IMR-90 (cell line): ENCODE measurements at regions not wholly inside any gene's neighbourhood (a gene's known extent, or its start where the extent isn't known, plus 50 kb on each side); places are given as distances from the start of the nearest gene placed in this dataset.
"Not testable (repeated sequence)": the region's sequence is repeated elsewhere in the genome, so short reads cannot be mapped to it uniquely, and the experiment has no call there.

Source experiments
- ATAC-seq: fragments of 200-7000 bp; cut with Tn5 transposase; 2 replicates; pipeline ENCODE4 v1.9.1; 2020; ENCODE audit warnings: low read depth, mild to moderate bottlenecking, moderate library complexity
- BruUV-seq: library from RNA; stranded (reverse); fragments of 400-500 nt; replicated peaks from 2 replicates; lab custom pipeline; 2021; lab: Mats Ljungman, UMichigan
- CTCF ChIA-PET: fragments of 300-600 bp; formaldehyde crosslinking; extraction: SDS; loops from one replicate; lab custom pipeline; 2021; ENCODE audit warnings: antibody characterized with exemption; lab: Yijun Ruan, JAX
- POLR2A ChIA-PET: fragments of 300-600 bp; sonication (Branson Sonifier 250); formaldehyde crosslinking; loops from one replicate; lab custom pipeline; 2022; ENCODE audit warnings: antibody characterized with exemption; ENCODE audit not compliant: unreplicated experiment; lab: Charles Lee
- DNase-seq: peaks from one replicate; pipeline ENCODE4 v3.0.0; 2013
- H2AFZ ChIP-seq: replicated peaks from 2 replicates; pipeline ENCODE3; 2013; ENCODE audit warnings: low read length, mild to moderate bottlenecking; ENCODE audit not compliant: poor library complexity
- H2AK5ac ChIP-seq: 2 replicates; pipeline ENCODE4 v1.6.1; 2013; ENCODE audit warnings: low read depth, low read length, inconsistent platforms
- H2AK9ac ChIP-seq: replicated peaks from 2 replicates; pipeline ENCODE3; 2013; ENCODE audit warnings: mild to moderate bottlenecking, low read depth, low read length, moderate library complexity; ENCODE audit not compliant: poor library complexity
- H2BK120ac ChIP-seq: 2 replicates; pipeline ENCODE4 v1.6.1; 2013; ENCODE audit warnings: low read depth, low read length, inconsistent platforms
- H2BK15ac ChIP-seq: 3 replicates; pipeline ENCODE4 v1.6.1; 2013; ENCODE audit warnings: low read depth, low read length, inconsistent platforms
- H2BK20ac ChIP-seq: 2 replicates; pipeline ENCODE4 v1.6.1; 2013; ENCODE audit warnings: low read depth, mild to moderate bottlenecking, inconsistent platforms, low read length, moderate library complexity
- H2BK5ac ChIP-seq: 2 replicates; pipeline ENCODE4 v1.6.1; 2013; ENCODE audit warnings: mild to moderate bottlenecking, low read depth, low read length, inconsistent platforms; ENCODE audit not compliant: poor library complexity, severe bottlenecking
- H3K14ac ChIP-seq: replicated peaks from 2 replicates; pipeline ENCODE4 v1.6.1; 2013; ENCODE audit warnings: low read depth, low read length, inconsistent platforms
- H3K18ac ChIP-seq: 2 replicates; pipeline ENCODE4 v1.6.1; 2013; ENCODE audit warnings: low read depth, low read length, control low read depth
- H3K23ac ChIP-seq: 2 replicates; pipeline ENCODE4 v1.6.1; 2013; ENCODE audit warnings: low read depth, low read length, inconsistent platforms
- H3K27ac ChIP-seq: 2 replicates; pipeline ENCODE4 v1.5.1; 2013; ENCODE audit warnings: mild to moderate bottlenecking, control low read depth, low read length; ENCODE audit not compliant: insufficient read depth
- H3K27me3 ChIP-seq: 2 replicates; pipeline ENCODE4 v1.6.1; 2013; ENCODE audit warnings: low read length; ENCODE audit not compliant: control insufficient read depth, insufficient read depth
- H3K36me3 ChIP-seq: 2 replicates; pipeline ENCODE4 v1.6.1; 2013; ENCODE audit warnings: low read length, mixed read lengths; ENCODE audit not compliant: control insufficient read depth, insufficient read depth
- H3K4ac ChIP-seq: 2 replicates; pipeline ENCODE4 v1.6.1; 2013; ENCODE audit warnings: low read depth, low read length, inconsistent platforms
- H3K4me1 ChIP-seq: 2 replicates; pipeline ENCODE4 v1.6.1; 2013; ENCODE audit warnings: low read length, mixed read lengths; ENCODE audit not compliant: control insufficient read depth, insufficient read depth
- H3K4me2 ChIP-seq: 2 replicates; pipeline ENCODE4 v1.6.1; 2013; ENCODE audit warnings: low read depth, mild to moderate bottlenecking, control low read depth, low read length, moderate library complexity
- H3K4me3 ChIP-seq: 2 replicates; pipeline ENCODE4 v1.5.1; 2013; ENCODE audit warnings: low read depth, mild to moderate bottlenecking, control low read depth, low read length, moderate library complexity; ENCODE audit not compliant: insufficient read depth
- H3K56ac ChIP-seq: 2 replicates; pipeline ENCODE4 v1.6.1; 2013; ENCODE audit warnings: low read length, inconsistent platforms; ENCODE audit not compliant: insufficient read depth; ENCODE audit errors: extremely low read depth
- H3K79me1 ChIP-seq, 2 experiments: 2 replicates each; pipeline ENCODE4 v1.6.1; 2013; ENCODE audit warnings: low read length in 2 of 2, inconsistent platforms in 1 of 2, low read depth in 1 of 2
- H3K9ac ChIP-seq: 2 replicates; pipeline ENCODE4 v1.6.1; 2013; ENCODE audit warnings: low read depth, low read length, control low read depth
- H3K9me1 ChIP-seq: 2 replicates; pipeline ENCODE4 v1.6.1; 2013; ENCODE audit warnings: low read length, inconsistent platforms; ENCODE audit not compliant: insufficient read depth
- H3K9me3 ChIP-seq: 2 replicates; pipeline ENCODE4 v1.6.1; 2013; ENCODE audit warnings: low read length; ENCODE audit not compliant: control insufficient read depth, insufficient read depth
- H4K20me1 ChIP-seq: 2 replicates; pipeline ENCODE4 v1.6.1; 2013; ENCODE audit warnings: low read length, inconsistent platforms; ENCODE audit not compliant: insufficient read depth
- H4K5ac ChIP-seq: 2 replicates; pipeline ENCODE4 v1.6.1; 2013; ENCODE audit warnings: mild to moderate bottlenecking, low read depth, low read length, control low read depth
- H4K8ac ChIP-seq, 2 experiments: 2 replicates each; pipeline ENCODE4 v1.6.1; 2013; ENCODE audit warnings: low read depth in 2 of 2, low read length in 2 of 2, control low read depth in 1 of 2, inconsistent platforms in 1 of 2
- H4K91ac ChIP-seq: 2 replicates; pipeline ENCODE4 v1.6.1; 2013; ENCODE audit warnings: low read depth, low read length, inconsistent platforms; ENCODE audit not compliant: insufficient read depth
- CHD1 ChIP-seq: IDR thresholded peaks from 2 replicates; pipeline ENCODE4 v1.6.1; 2012; ENCODE audit warnings: low read depth, low read length, improper control_type of control experiment
- MAFK ChIP-seq: IDR thresholded peaks from 2 replicates; pipeline ENCODE4 v1.6.1; 2012; ENCODE audit warnings: low read depth, low read length, improper control_type of control experiment
- MAZ ChIP-seq: IDR thresholded peaks from 2 replicates; pipeline ENCODE4 v1.6.1; 2012; ENCODE audit warnings: low read depth, mild to moderate bottlenecking, low read length, improper control_type of control experiment, moderate library complexity, borderline replicate concordance
- MXI1 ChIP-seq: IDR thresholded peaks from 2 replicates; pipeline ENCODE4 v1.6.1; 2012; ENCODE audit warnings: low read depth, mild to moderate bottlenecking, low read length, moderate library complexity, borderline replicate concordance
- POLR2A ChIP-seq: IDR thresholded peaks from 2 replicates; pipeline ENCODE4 v1.6.1; 2012; ENCODE audit warnings: mild to moderate bottlenecking, low read depth, low read length
- RAD21 ChIP-seq: IDR thresholded peaks from 2 replicates; pipeline ENCODE4 v1.6.1; 2012; ENCODE audit warnings: low read length, improper control_type of control experiment
- RFX5 ChIP-seq: IDR thresholded peaks from 2 replicates; pipeline ENCODE4 v1.8.0; 2012; ENCODE audit warnings: low read depth, mild to moderate bottlenecking, low read length, moderate library complexity
- SMC3 ChIP-seq: fragments of 150-350 bp; IDR thresholded peaks from 2 replicates; pipeline ENCODE4 v1.6.1; 2016; ENCODE audit warnings: low read depth, mild to moderate bottlenecking, antibody characterized with exemption, low read length, moderate library complexity
- WGBS, 2 experiments: methylation state at CpG; one replicate each; pipeline versions ENCODE4 v1.1.5 to v1.1.7; 2013; ENCODE audit warnings: missing lambda C conversion rate in 2 of 2; ENCODE audit not compliant: insufficient read length in 1 of 2; ENCODE audit errors: extremely low coverage in 2 of 2; 5-methylcytosine and 5-hydroxymethylcytosine counted together
- dilution Hi-C: fragments of 300-500 bp; cut with HindIII; formaldehyde crosslinking; loops from one replicate; pipeline ENCODE4 v1.14.3; 2018; ENCODE audit warnings: low sequenced_read_pairs; ENCODE audit not compliant: unreplicated experiment
- in situ Hi-C: fragments of 300-500 bp; cut with MboI; formaldehyde crosslinking; loops from 3 replicates; pipeline ENCODE4 v1.14.3; 2019; ENCODE audit warnings: low sequenced_read_pairs, inconsistent platforms, mixed read lengths
- intact Hi-C: fragments of 100-400 bp; cut with micrococcal nuclease; formaldehyde crosslinking; loops from 2 replicates; pipeline ENCODE4 v1.10.0; 2022
- TF ChIP-seq, protein P1 (sequence below): conservative IDR thresholded peaks from 2 replicates; pipeline ENCODE4 v1.5.1; 2012; ENCODE audit warnings: mild to moderate bottlenecking, low read depth, low read length, improper control_type of control experiment

DNA sequence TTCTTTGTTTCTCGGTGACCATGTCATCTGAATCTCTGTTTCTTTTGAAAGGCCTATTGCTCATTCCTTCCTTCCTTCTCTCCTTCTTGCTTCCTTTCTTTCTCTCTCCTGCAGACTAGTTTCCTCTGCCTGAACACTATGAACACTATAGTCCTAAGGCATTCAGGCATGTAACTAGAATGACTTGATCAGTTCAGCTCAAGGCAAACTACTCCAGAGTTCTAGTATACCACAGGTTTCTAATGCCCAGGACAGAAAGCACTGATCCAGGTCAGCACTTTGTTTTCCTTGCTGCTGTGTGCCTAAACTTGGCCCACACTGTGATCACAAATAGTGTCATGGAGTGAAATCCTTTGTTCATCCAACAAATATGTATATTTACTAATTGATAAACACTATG is 324.1 kb upstream of the GJE1 start:
- no peak for TF ChIP-seq RFX5
- TF ChIP-seq POLR2A: no peak
- TF ChIP-seq, protein P1, sequence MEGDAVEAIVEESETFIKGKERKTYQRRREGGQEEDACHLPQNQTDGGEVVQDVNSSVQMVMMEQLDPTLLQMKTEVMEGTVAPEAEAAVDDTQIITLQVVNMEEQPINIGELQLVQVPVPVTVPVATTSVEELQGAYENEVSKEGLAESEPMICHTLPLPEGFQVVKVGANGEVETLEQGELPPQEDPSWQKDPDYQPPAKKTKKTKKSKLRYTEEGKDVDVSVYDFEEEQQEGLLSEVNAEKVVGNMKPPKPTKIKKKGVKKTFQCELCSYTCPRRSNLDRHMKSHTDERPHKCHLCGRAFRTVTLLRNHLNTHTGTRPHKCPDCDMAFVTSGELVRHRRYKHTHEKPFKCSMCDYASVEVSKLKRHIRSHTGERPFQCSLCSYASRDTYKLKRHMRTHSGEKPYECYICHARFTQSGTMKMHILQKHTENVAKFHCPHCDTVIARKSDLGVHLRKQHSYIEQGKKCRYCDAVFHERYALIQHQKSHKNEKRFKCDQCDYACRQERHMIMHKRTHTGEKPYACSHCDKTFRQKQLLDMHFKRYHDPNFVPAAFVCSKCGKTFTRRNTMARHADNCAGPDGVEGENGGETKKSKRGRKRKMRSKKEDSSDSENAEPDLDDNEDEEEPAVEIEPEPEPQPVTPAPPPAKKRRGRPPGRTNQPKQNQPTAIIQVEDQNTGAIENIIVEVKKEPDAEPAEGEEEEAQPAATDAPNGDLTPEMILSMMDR: no peak
- no peak for TF ChIP-seq RAD21
- TF ChIP-seq MAZ: no peak
- TF ChIP-seq CHD1: no peak
- TF ChIP-seq MXI1: no peak
- TF ChIP-seq MAFK: no peak
- no peak for TF ChIP-seq SMC3

DNA sequence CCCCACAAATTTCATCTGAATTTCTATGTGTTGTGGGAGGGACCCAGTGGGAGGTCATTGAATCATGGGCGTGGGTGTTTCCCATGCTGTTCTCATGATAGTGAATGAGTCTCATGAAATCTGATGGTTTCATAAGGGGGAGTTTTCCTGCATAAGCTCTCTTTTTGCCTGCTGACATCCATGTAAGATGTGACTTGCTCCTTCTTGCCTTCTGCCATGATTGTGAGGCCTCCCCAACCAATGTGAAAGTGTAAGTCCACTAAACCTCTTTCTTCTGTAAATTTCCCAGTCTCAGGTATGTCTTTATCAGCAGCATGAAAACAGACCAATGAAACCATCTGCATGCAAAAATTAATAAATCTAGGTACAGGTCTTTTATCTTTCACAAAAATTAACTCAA is 331.8 kb upstream of the GJE1 start:
- H3K4me2 ChIP-seq, H3K23ac ChIP-seq, H3K36me3 ChIP-seq, CTCF ChIA-PET, POLR2A ChIA-PET, H2AK9ac ChIP-seq, H2BK15ac ChIP-seq, H2AFZ ChIP-seq, H4K20me1 ChIP-seq, H3K27ac ChIP-seq, H3K4me1 ChIP-seq, H3K4me3 ChIP-seq, dilution Hi-C loops, H3K79me1 ChIP-seq, BruUV-seq, H3K4ac ChIP-seq, H3K14ac ChIP-seq, H2BK120ac ChIP-seq, H3K9ac ChIP-seq, in situ Hi-C loops, H4K5ac ChIP-seq, H4K91ac ChIP-seq, H3K56ac ChIP-seq, H2AK5ac ChIP-seq, H4K8ac ChIP-seq, H3K9me3 ChIP-seq, H2BK20ac ChIP-seq, H3K27me3 ChIP-seq, H3K18ac ChIP-seq, intact Hi-C loops, H2BK5ac ChIP-seq, ATAC-seq, H3K9me1 ChIP-seq, DNase-seq: not testable (repeated sequence)
- no CpG with 5 or more reads among the region's 1 CpG for WGBS, 2 experiments

More for the DNA sequence above, 324.1 kb upstream of the GJE1 start:
- Histone ChIP-seq H3K23ac (no peak overlapping the region), H3K36me3 (no peaks in the 10 kb centered on the region), H4K8ac (no peak overlapping the region), H3K27ac (no peak overlapping the region), H4K91ac (no peak overlapping the region), H3K4me2 (no peak overlapping the region), H2BK15ac (no peak overlapping the region), H3K18ac (no peak overlapping the region), H3K9me1 (no peaks in the 10 kb centered on the region), H4K5ac (no peak overlapping the region), H3K27me3 (no peaks in the 10 kb centered on the region; the same call in 1 of the 2 replicates), H2AK5ac (no peak overlapping the region), H4K20me1 (no peaks in the 10 kb centered on the region), H3K79me1 (no peaks in the 10 kb centered on the region), H3K56ac (no peak overlapping the region), H3K4me1 (no peaks in the 10 kb centered on the region), H2AFZ (no peak overlapping the region), H2BK5ac (no peak overlapping the region), H2BK20ac (no peak overlapping the region), H3K9me3 (no peaks in the 10 kb centered on the region), H2AK9ac (no peak overlapping the region), H3K14ac (no peak overlapping the region), H3K4ac (no peak overlapping the region), H3K9ac (no peak overlapping the region), H2BK120ac (no peak overlapping the region), H3K4me3 (no peak overlapping the region)
- POLR2A ChIA-PET: no interaction called here
- in situ Hi-C loops: no loop called here
- no CpG with 5 or more reads among the region's 1 CpG for WGBS, 2 experiments
- intact Hi-C loops: no loop called here
- CTCF ChIA-PET: no interaction called here
- no TSS peak for BruUV-seq
- ATAC-seq (no peak), DNase-seq (no peak)
- dilution Hi-C loops: no loop called here
